OCI-LY7 (cell line): ENCODE measurements at regions not wholly inside any gene's neighbourhood (a gene's known extent, or its start where the extent isn't known, plus 50 kb on each side); places are given as distances from the start of the nearest gene placed in this dataset.
"Not testable (repeated sequence)": the region's sequence is repeated elsewhere in the genome, so short reads cannot be mapped to it uniquely, and the experiment has no call there.

Experiments used
- BruUV-seq: library from RNA; stranded (reverse); fragments of 400-500 nt; replicated peaks from 2 replicates; lab custom pipeline; 2021; lab: Mats Ljungman, UMichigan
- CTCF ChIA-PET: fragments of 300-600 bp; sonication (Branson Sonifier 250); formaldehyde crosslinking; loops from one replicate; lab custom pipeline; 2022; ENCODE audit warnings: antibody characterized with exemption; ENCODE audit not compliant: unreplicated experiment; lab: Charles Lee
- POLR2A ChIA-PET: fragments of 300-600 bp; sonication (Branson Sonifier 250); formaldehyde crosslinking; loops from one replicate; lab custom pipeline; 2022; ENCODE audit warnings: antibody characterized with exemption; lab: Charles Lee
- DNase-seq: peaks from one replicate; pipeline ENCODE4 v3.0.0-alpha.2; 2015; ENCODE audit warnings: low spot score
- H2AFZ ChIP-seq: fragments of 200-600 bp; sonication (generic), shearing (Covaris generic); 2 replicates; pipeline ENCODE4 v1.6.1; 2014; ENCODE audit warnings: mild to moderate bottlenecking, antibody characterized with exemption, low read length, moderate library complexity
- H3K27ac ChIP-seq: fragments of 200-600 bp; sonication (generic); 2 replicates; pipeline ENCODE4 v1.5.1; 2014; ENCODE audit warnings: mixed run types, low read depth, mild to moderate bottlenecking, moderate library complexity, low read length, inconsistent platforms; ENCODE audit not compliant: poor library complexity, severe bottlenecking
- H3K36me3 ChIP-seq: fragments of 200-600 bp; sonication (generic); 2 replicates; pipeline ENCODE4 v1.6.1; 2014; ENCODE audit warnings: mild to moderate bottlenecking, antibody characterized with exemption, low read length, moderate library complexity, mixed read lengths; ENCODE audit not compliant: insufficient read depth
- H3K4me1 ChIP-seq: fragments of 200-600 bp; sonication (generic); 2 replicates; pipeline ENCODE4 v1.5.1; 2014; ENCODE audit warnings: mild to moderate bottlenecking, low read length; ENCODE audit not compliant: insufficient read depth, poor library complexity, severe bottlenecking
- H3K4me2 ChIP-seq: fragments of 200-600 bp; sonication (generic); 2 replicates; pipeline ENCODE4 v1.6.1; 2014; ENCODE audit warnings: mild to moderate bottlenecking, low read length
- H3K4me3 ChIP-seq: fragments of 200-600 bp; sonication (generic); 2 replicates; pipeline ENCODE4 v1.5.1; 2014; ENCODE audit warnings: mild to moderate bottlenecking, low read depth, low read length; ENCODE audit not compliant: poor library complexity, severe bottlenecking
- H3K79me2 ChIP-seq: fragments of 200-600 bp; sonication (generic); 2 replicates; pipeline ENCODE4 v1.6.1; 2016; ENCODE audit warnings: low read depth, mild to moderate bottlenecking, low read length, moderate library complexity, mixed read lengths; ENCODE audit not compliant: insufficient read depth
- H3K9me2 ChIP-seq: fragments of 200-600 bp; sonication (generic); 2 replicates; pipeline ENCODE4 v1.6.1; 2016; ENCODE audit warnings: mild to moderate bottlenecking, low read length, mixed read lengths; ENCODE audit not compliant: insufficient read depth
- H3K9me3 ChIP-seq: fragments of 200-600 bp; sonication (generic); 2 replicates; pipeline ENCODE4 v1.6.1; 2014; ENCODE audit warnings: mild to moderate bottlenecking, mixed run types, low read length, mixed read lengths
- H4K20me1 ChIP-seq: fragments of 200-600 bp; sonication (generic); 2 replicates; pipeline ENCODE4 v1.6.1; 2014; ENCODE audit warnings: mild to moderate bottlenecking, antibody characterized with exemption, low read length, moderate library complexity, mixed read lengths; ENCODE audit not compliant: insufficient read depth
- EZH2phosphoT487 ChIP-seq: fragments of 200-600 bp; sonication (generic); IDR thresholded peaks from 2 replicates; pipeline ENCODE4 v1.6.1; 2018; ENCODE audit warnings: low read depth, borderline replicate concordance, mild to moderate bottlenecking, mixed run types, antibody characterized with exemption, low read length, moderate library complexity, mixed read lengths
- intact Hi-C: fragments of 100-400 bp; cut with micrococcal nuclease; formaldehyde crosslinking; loops from one replicate; pipeline ENCODE4 v1.10.0; 2022; ENCODE audit not compliant: unreplicated experiment
- TF ChIP-seq, protein P1 (sequence below): fragments of 200-600 bp; sonication (generic); conservative IDR thresholded peaks from 2 replicates; pipeline ENCODE4 v1.5.1; 2014; ENCODE audit warnings: mild to moderate bottlenecking, antibody characterized with exemption, low read length, moderate library complexity, mixed read lengths

DNA sequence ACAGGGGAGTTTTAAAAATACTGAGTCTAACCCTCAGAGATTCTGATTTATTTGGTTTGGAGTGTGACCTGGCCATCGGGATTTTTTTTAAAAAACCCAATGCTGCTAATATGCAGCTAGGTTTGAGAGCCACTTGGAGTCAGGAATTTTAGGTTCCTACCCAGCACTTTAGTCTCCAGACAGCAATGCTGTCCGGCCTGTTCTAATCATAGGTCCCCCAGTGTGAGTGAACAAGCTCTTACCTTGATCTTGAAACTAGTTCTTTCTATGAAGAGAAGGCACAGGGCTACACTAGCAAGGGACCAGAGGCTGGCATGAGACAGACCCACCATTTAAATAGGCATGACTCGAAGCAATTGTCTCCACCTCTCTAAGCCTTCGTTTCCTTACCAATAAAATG is 103.5 kb downstream of the SMIM20 start:
- CTCF ChIA-PET = no interaction called here

DNA sequence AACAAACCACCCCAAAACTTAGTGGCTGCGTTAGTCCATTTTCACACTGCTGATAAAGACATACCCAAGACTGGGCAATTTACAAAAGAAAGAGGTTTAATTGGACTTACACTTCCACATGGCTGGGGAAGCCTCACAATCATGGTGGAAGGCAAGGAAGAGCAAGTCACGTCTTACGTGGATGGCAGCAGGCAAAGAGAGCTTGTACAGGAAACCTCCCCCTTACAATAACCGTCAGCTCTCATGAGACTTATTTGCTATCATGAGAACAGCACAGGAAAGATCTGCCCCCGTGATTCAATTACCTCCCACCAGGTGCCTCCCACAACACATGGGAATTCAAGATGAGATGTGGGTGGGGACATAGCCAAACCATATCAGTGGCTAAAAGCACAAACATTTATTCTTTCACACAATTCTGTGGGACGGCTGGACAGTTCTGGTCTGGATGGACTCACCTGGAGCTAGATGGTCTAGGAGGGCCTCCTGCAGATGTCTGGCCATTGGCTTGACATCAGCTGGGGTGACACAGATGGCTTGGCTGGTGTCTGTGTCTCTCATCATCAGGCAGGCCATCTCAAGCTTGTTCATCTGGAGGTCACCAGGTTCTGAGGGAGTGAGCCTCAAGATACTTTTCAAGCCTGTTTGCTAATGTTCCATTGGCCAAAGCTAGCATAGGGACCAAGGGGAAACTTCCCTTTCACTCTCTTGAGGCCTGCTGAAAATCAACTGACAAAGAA is 104.1 kb downstream of the SMIM20 start:
- H3K9me2 ChIP-seq, H3K27ac ChIP-seq, POLR2A ChIA-PET, BruUV-seq, intact Hi-C loops, H3K4me3 ChIP-seq, H3K4me2 ChIP-seq, H4K20me1 ChIP-seq, H3K36me3 ChIP-seq, DNase-seq, H3K9me3 ChIP-seq, CTCF ChIA-PET, H3K79me2 ChIP-seq, H3K4me1 ChIP-seq, H2AFZ ChIP-seq: not testable (repeated sequence)

More for the DNA sequence above, 103.5 kb downstream of the SMIM20 start:
- DNase-seq = no peak
- intact Hi-C loops = no loop called here
- Histone ChIP-seq H3K4me2 (no peak overlapping the region), H2AFZ (no peak overlapping the region), H3K9me2 (no peaks in the 10 kb centered on the region), H4K20me1 (no peaks in the 10 kb centered on the region), H3K9me3 (no peaks in the 10 kb centered on the region), H3K4me1 (no peaks in the 10 kb centered on the region), H3K79me2 (no peaks in the 10 kb centered on the region), H3K36me3 (no peaks in the 10 kb centered on the region), H3K27ac (no peak overlapping the region), H3K4me3 (no peak overlapping the region)
- BruUV-seq = no TSS peak
- POLR2A ChIA-PET = no interaction called here
- TF ChIP-seq EZH2phosphoT487 = no peak
- TF ChIP-seq, protein P1, sequence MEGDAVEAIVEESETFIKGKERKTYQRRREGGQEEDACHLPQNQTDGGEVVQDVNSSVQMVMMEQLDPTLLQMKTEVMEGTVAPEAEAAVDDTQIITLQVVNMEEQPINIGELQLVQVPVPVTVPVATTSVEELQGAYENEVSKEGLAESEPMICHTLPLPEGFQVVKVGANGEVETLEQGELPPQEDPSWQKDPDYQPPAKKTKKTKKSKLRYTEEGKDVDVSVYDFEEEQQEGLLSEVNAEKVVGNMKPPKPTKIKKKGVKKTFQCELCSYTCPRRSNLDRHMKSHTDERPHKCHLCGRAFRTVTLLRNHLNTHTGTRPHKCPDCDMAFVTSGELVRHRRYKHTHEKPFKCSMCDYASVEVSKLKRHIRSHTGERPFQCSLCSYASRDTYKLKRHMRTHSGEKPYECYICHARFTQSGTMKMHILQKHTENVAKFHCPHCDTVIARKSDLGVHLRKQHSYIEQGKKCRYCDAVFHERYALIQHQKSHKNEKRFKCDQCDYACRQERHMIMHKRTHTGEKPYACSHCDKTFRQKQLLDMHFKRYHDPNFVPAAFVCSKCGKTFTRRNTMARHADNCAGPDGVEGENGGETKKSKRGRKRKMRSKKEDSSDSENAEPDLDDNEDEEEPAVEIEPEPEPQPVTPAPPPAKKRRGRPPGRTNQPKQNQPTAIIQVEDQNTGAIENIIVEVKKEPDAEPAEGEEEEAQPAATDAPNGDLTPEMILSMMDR = no peak

DNA sequence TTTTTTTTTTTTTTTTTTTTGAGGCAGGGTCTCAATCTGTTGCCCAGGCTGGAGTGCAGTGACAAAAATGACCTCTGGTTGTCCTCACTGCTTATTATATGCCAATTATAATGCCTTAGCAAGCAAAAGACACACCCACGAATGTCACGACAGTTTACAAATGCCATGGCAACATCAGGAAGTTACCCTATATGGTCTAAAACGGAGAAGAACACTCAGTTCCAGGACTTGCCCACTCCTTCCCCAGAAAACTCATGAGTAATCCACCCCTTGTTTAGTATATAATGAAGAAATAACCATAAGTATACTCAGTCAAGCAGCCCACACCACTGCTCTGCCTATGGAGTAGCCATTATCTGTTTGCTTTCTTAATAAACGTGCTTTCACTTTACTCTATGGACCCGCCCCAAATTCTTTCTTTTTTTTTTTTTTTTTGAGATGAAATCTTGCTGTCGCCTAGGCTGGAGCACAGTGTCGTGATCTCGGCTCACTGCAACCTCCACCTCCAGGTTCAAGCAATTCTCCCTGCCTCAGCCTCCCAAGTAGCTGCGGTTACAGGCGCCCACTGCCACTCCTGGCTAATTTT is 106.2 kb downstream of the SMIM20 start:
- no peak overlapping the region for H3K4me2 ChIP-seq
- intact Hi-C loops = no loop called here
- no peak overlapping the region for H2AFZ ChIP-seq
- no peak overlapping the region for H3K27ac ChIP-seq
- H3K4me3 ChIP-seq = no peak overlapping the region
- TF ChIP-seq EZH2phosphoT487 = no peak
- TF ChIP-seq, protein P1 = no peak
- BruUV-seq = no TSS peak
- H3K9me3 ChIP-seq = no peaks in the 10 kb centered on the region
- H3K9me2 ChIP-seq = no peaks in the 10 kb centered on the region
- ChIA-PET POLR2A (interaction anchor here (0.7 to 1.5 kb wide), 2 partner anchors 26 to 50 kb away, joined by 3 to 4 read pairs; no protein-coding TSS in a partner anchor), CTCF (no interaction called here)
- DNase-seq = no peak
- H3K4me1 ChIP-seq = no peaks in the 10 kb centered on the region
- H3K79me2 ChIP-seq = no peaks in the 10 kb centered on the region
- no peaks in the 10 kb centered on the region for H3K36me3 ChIP-seq
- no peaks in the 10 kb centered on the region for H4K20me1 ChIP-seq
